ENCODE measurements at regions not wholly inside any gene's neighbourhood (a gene's known extent, or its start where the extent isn't known, plus 50 kb on each side); places are given as distances from the start of the nearest gene placed in this dataset.

- DNase-seq = no peak
These were observed 587.6 kb downstream of the NPHP4 start for GRCh38 chr1:5404412-5405203.

- DNase-seq = no peak
These were observed 588.3 kb downstream of the NPHP4 start for GRCh38 chr1:5403935-5404334.

GRCh38 chr1:5402618-5403017 is 589.6 kb downstream of the NPHP4 start:
- DNase-seq = no peak

GRCh38 chr1:5399771-5400170 is 592.5 kb downstream of the NPHP4 start:
- no peak for DNase-seq

- DNase-seq = no peak
These were observed 595.6 kb downstream of the NPHP4 start for GRCh38 chr1:5396593-5396992.

GRCh38 chr1:5394111-5394510 is 598.1 kb downstream of the NPHP4 start:
- DNase-seq = no peak

GRCh38 chr1:5393603-5394002 is 598.6 kb downstream of the NPHP4 start:
- DNase-seq = no peak

- no peak for DNase-seq
These were observed 599.1 kb downstream of the NPHP4 start for GRCh38 chr1:5393146-5393545.

- DNase-seq = no peak
These were observed 600.5 kb downstream of the NPHP4 start for GRCh38 chr1:5391725-5392124.

- no peak for DNase-seq
These were observed 601.7 kb downstream of the NPHP4 start for GRCh38 chr1:5390504-5390903.

GRCh38 chr1:5389101-5389885 is 602.9 kb downstream of the NPHP4 start:
- DNase-seq = no peak

- DNase-seq = no peak
These were observed 603.6 kb downstream of the NPHP4 start for GRCh38 chr1:5388622-5389021.

GRCh38 chr1:5386371-5386770 is 605.9 kb downstream of the NPHP4 start:
- no peak for DNase-seq

GRCh38 chr1:5385956-5386355 is 606.3 kb downstream of the NPHP4 start:
- DNase-seq = no peak

- no peak for DNase-seq
These were observed 607.0 kb downstream of the NPHP4 start for GRCh38 chr1:5385096-5385799.

GRCh38 chr1:5381491-5381890 is 610.7 kb downstream of the NPHP4 start:
- no peak for DNase-seq

GRCh38 chr1:5379176-5379759 is 613.0 kb downstream of the NPHP4 start:
- DNase-seq = no peak

GRCh38 chr1:5376538-5377247 is 615.5 kb downstream of the NPHP4 start:
- no peak for DNase-seq

GRCh38 chr1:5375481-5375880 is 616.7 kb downstream of the NPHP4 start:
- no peak for DNase-seq

- no peak for DNase-seq
These were observed 618.0 kb downstream of the NPHP4 start for GRCh38 chr1:5374192-5374591.

- DNase-seq = no peak
These were observed 618.9 kb downstream of the NPHP4 start for GRCh38 chr1:5373281-5373680.

- DNase-seq = no peak
These were observed 621.0 kb downstream of the NPHP4 start for GRCh38 chr1:5371270-5371669.

GRCh38 chr1:5370311-5370710 is 621.9 kb downstream of the NPHP4 start:
- DNase-seq = no peak

All from GF-D8 (cell line).